GM12872 (cell line): ENCODE measurements at regions not wholly inside any gene's neighbourhood (a gene's known extent, or its start where the extent isn't known, plus 50 kb on each side); places are given as distances from the start of the nearest gene placed in this dataset.

Experiments used
- CTCF ChIP-seq: IDR thresholded peaks from 3 replicates; pipeline ENCODE4 v1.5.1; 2011; ENCODE audit warnings: low read depth, mild to moderate bottlenecking, low read length, moderate library complexity; ENCODE audit not compliant: insufficient read depth

- TF ChIP-seq CTCF: no peak
Measured at GRCh38 chr7:112965506-112965905, 121.1 kb downstream of the GPR85 start.

GRCh38 chr7:112963634-112964033 is 123.0 kb downstream of the GPR85 start:
- TF ChIP-seq CTCF: no peak

GRCh38 chr7:112962815-112963214 is 123.8 kb downstream of the GPR85 start:
- no peak for TF ChIP-seq CTCF

GRCh38 chr7:112959276-112959675 is 127.4 kb downstream of the GPR85 start:
- TF ChIP-seq CTCF: no peak

- TF ChIP-seq CTCF: no peak
Measured at GRCh38 chr7:112958775-112959174, 127.9 kb downstream of the GPR85 start.

- no peak for TF ChIP-seq CTCF
Measured at GRCh38 chr7:112957901-112958300, 128.7 kb downstream of the GPR85 start.

- TF ChIP-seq CTCF: no peak
Measured at GRCh38 chr7:112951070-112951469, 135.6 kb downstream of the GPR85 start.

- no peak for TF ChIP-seq CTCF
Measured at GRCh38 chr7:112946350-112946749, 140.3 kb downstream of the GPR85 start.
